A673 (cell line): ENCODE measurements at regions not wholly inside any gene's neighbourhood (a gene's known extent, or its start where the extent isn't known, plus 50 kb on each side); places are given as distances from the start of the nearest gene placed in this dataset.

Source experiments
- BruUV-seq: library from RNA; stranded (reverse); fragments of 400-500 nt; replicated peaks from 2 replicates; lab custom pipeline; 2021; lab: Mats Ljungman, UMichigan
- CTCF ChIA-PET: fragments of 300-600 bp; sonication (Branson Sonifier 250); formaldehyde crosslinking; loops from one replicate; lab custom pipeline; 2022; ENCODE audit warnings: antibody characterized with exemption; lab: Charles Lee
- POLR2A ChIA-PET: fragments of 300-600 bp; sonication (Branson Sonifier 250); formaldehyde crosslinking; loops from one replicate; lab custom pipeline; 2022; ENCODE audit warnings: antibody characterized with exemption; ENCODE audit not compliant: low non-redundant PET; lab: Charles Lee
- DNase-seq: peaks from one replicate; pipeline ENCODE4 v3.0.0-alpha.2; 2015; ENCODE audit warnings: low spot score
- H3K27ac ChIP-seq: fragments of 200-600 bp; sonication (generic); 2 replicates; pipeline ENCODE4 v1.5.1; 2016; ENCODE audit warnings: mixed run types, low read depth, mild to moderate bottlenecking, mixed read lengths, antibody characterized with exemption, low read length; ENCODE audit not compliant: poor library complexity, severe bottlenecking
- H3K27me3 ChIP-seq: fragments of 200-600 bp; sonication (generic); replicated peaks from 2 replicates; pipeline ENCODE4 v1.6.1; 2017; ENCODE audit warnings: mixed run types, low read depth, mild to moderate bottlenecking, mixed read lengths, antibody characterized with exemption, low read length; ENCODE audit not compliant: insufficient read depth, poor library complexity
- H3K36me3 ChIP-seq: fragments of 200-600 bp; sonication (generic); 2 replicates; pipeline ENCODE4 v1.6.1; 2016; ENCODE audit warnings: mixed run types, mild to moderate bottlenecking, mixed read lengths, antibody characterized with exemption, low read length; ENCODE audit not compliant: insufficient read depth, poor library complexity, severe bottlenecking
- H3K4me1 ChIP-seq: fragments of 200-600 bp; sonication (generic); 2 replicates; pipeline ENCODE4 v1.6.1; 2017; ENCODE audit warnings: mixed run types, mild to moderate bottlenecking, mixed read lengths, antibody characterized with exemption, low read length; ENCODE audit not compliant: insufficient read depth, poor library complexity, severe bottlenecking
- H3K4me3 ChIP-seq: fragments of 200-600 bp; sonication (generic); 2 replicates; pipeline ENCODE4 v1.5.1; 2016; ENCODE audit warnings: low read depth, mixed run types, mild to moderate bottlenecking, mixed read lengths, low read length; ENCODE audit not compliant: poor library complexity, severe bottlenecking
- H3K9me3 ChIP-seq: fragments of 200-600 bp; sonication (generic); 2 replicates; pipeline ENCODE4 v1.6.1; 2016; ENCODE audit warnings: mixed run types, low read depth, mild to moderate bottlenecking, mixed read lengths, antibody characterized with exemption, low read length; ENCODE audit not compliant: poor library complexity, severe bottlenecking
- CTCF ChIP-seq: fragments of 300-800, 200-600 bp; sonication (generic); conservative IDR thresholded peaks from 2 replicates; pipeline ENCODE4 v1.5.1; 2017; ENCODE audit warnings: low read depth, mild to moderate bottlenecking, antibody characterized with exemption, low read length, moderate library complexity, mixed read lengths
- EZH2 ChIP-seq: fragments of 200-600 bp; sonication (generic); IDR thresholded peaks from 2 replicates; pipeline ENCODE4 v1.6.1; 2017; ENCODE audit warnings: borderline replicate concordance, low read depth, mild to moderate bottlenecking, mixed read lengths, antibody characterized with exemption, low read length; ENCODE audit not compliant: poor library complexity, severe bottlenecking
- intact Hi-C: fragments of 100-400 bp; cut with micrococcal nuclease; formaldehyde crosslinking; loops from one replicate; pipeline ENCODE4 v1.10.0; 2022; ENCODE audit not compliant: unreplicated experiment

- POLR2A ChIA-PET = no interaction called here
- Histone ChIP-seq H3K4me1 (no peaks in the 10 kb centered on the region), H3K4me3 (no peak overlapping the region), H3K27ac (no peak overlapping the region), H3K9me3 (no peaks in the 10 kb centered on the region), H3K27me3 (no peaks in the 10 kb centered on the region), H3K36me3 (no peaks in the 10 kb centered on the region)
- no TSS peak for BruUV-seq
- CTCF ChIA-PET = no interaction called here
- intact Hi-C loops = no loop called here
- TF ChIP-seq CTCF (no peak), EZH2 (no peak)
- DNase-seq = no peak
These were observed 105.9 kb downstream of the SALL1 start for GRCh38 chr16:51045186-51045585.

DNA sequence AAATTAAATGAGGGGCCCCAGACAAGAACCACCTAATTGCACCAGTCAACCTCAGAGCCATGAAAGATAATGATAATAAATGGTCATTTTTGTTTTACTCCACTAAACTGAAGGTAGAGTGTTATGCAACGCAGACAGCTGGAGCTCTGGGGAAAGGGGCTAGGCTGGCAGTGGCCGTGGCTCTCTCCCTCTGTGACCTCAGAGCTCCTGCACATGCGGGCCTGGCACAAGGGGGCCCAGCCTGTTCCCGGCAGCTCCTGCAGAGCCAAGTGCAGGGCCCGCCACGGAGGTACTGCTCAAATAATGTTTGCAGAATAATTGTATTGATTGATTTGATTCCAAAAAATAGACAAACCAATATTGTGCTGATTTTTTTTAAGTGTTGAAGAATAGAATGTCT is 109.5 kb downstream of the SALL1 start:
- H3K36me3 ChIP-seq = no peaks in the 10 kb centered on the region
- TF ChIP-seq EZH2 = no peak
- no peak for TF ChIP-seq CTCF
- CTCF ChIA-PET = interaction anchor here (0.7 kb wide), 1 partner anchor 169 kb away, joined by 3 read pairs; no protein-coding TSS in a partner anchor
- intact Hi-C loops = no loop called here
- no peak for DNase-seq
- POLR2A ChIA-PET = no interaction called here
- no peaks in the 10 kb centered on the region for H3K9me3 ChIP-seq
- no TSS peak for BruUV-seq
- no peaks in the 10 kb centered on the region for H3K27me3 ChIP-seq
- no peak overlapping the region for H3K4me3 ChIP-seq
- no peaks in the 10 kb centered on the region for H3K4me1 ChIP-seq
- H3K27ac ChIP-seq = no peak overlapping the region

DNA sequence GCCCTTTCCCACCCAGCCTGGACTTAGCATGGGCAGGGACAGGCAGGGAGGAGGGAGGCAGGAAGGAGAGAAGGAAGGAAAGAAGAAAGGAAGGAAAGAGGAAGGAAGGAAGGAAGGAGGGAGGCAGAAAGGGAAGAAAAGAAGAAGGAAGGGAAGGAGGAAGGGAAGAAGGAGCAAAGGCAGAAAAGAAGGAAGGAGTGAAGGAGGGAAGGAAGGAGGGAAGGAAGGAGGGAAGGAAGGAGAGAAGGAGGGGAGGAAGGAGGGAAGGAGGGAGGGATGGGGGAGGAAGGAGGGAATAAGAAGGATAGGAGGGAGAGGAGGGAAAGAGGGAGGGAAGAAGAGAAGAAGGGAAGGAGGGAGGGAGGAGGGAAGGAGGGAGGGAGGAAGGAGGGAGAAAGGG is 110.4 kb downstream of the SALL1 start:
- Histone ChIP-seq H3K4me3 (no peak overlapping the region), H3K27ac (no peak overlapping the region), H3K9me3 (no peaks in the 10 kb centered on the region), H3K27me3 (no peaks in the 10 kb centered on the region), H3K36me3 (no peaks in the 10 kb centered on the region), H3K4me1 (no peaks in the 10 kb centered on the region)
- ChIA-PET POLR2A (no interaction called here), CTCF (no interaction called here)
- DNase-seq = no peak
- intact Hi-C loops = no loop called here
- no peak for TF ChIP-seq CTCF
- TF ChIP-seq EZH2 = no peak
- no TSS peak for BruUV-seq
